ENCODE measurements at regions not wholly inside any gene's neighbourhood (a gene's known extent, or its start where the extent isn't known, plus 50 kb on each side); places are given as distances from the start of the nearest gene placed in this dataset.

DNA sequence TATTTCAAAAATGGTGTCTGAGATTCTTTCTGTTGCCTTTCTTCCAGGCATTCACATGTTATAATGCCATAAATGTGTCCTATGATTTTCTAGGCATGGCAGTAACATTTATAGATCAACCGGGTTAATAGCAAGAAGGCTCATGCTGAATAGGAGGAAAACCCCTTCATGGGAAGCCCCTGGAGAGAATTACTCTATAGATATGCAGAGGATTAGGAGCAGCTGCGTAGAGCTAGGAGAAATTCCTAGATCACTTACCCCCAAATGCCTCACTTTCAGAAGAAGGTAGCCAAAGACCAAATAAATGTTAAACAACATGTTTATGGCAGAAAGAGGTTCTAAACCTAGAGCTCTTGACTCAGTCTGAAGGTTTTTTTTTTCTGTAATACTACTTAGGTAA, 153.4 kb upstream of the CTNNA2 start:
- no peak for DNase-seq (ENCODE audit: low read depth in 2 of 2)

DNA sequence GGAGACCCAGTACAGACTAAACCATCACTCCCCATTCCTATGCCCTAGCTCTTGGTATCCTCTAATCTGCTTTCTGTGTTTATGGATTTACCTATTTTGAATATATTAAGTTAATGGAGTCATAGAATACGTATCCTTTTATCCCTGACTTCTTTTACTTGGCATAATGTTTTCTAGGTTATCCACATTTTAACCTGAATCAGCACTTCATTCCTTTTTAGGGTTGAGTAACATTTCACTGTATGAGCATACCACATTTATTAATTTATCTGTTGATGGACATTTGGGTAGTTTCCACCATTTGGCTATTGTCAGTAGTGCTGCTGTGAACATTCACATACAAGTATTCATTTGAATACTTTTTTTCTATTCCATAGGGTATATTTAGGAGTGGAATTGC, 157.3 kb upstream of the CTNNA2 start:
- no peak for DNase-seq (ENCODE audit: low read depth in 2 of 2)

DNA sequence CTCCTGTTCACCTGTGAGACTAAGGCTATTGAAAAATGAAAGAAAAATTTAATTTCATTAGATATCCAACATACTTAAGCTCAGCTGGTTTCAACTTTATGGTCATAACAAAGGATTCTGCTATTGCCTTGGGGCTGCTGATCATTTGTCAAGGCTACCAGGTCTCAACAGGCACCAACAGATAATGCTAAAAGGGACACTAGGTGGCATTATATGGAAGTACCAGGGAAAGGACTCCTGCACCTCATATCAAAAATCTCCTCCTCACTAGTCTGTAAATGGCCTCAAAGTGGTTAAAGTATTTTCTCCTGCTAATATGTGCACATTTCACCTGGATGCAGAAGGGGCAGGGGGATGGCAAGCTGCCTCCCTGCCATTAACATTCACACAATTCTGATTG, 167.9 kb upstream of the REG3A start:
- no peak for DNase-seq (ENCODE audit: low read depth in 2 of 2)

DNA sequence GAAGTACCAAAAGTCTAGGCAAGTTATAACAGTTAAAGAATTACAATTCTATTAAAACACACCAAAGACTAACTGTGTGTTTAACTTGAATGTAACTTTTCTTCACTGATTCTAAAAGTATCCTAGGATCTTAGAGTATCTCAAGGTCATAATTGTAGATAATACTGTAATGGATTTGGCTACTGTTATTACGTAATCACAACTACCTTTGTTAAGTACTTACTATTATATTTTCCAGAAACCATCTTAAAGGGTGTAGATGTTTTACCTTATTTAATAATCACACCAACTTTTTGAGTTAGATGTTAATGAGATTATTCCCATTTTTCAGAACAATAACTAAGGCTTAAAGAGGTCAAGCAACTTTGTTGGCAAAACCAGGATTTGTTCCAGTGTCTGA, 161.3 kb upstream of the REG3A start:
- no peak for DNase-seq (ENCODE audit: low read depth in 2 of 2)

DNA sequence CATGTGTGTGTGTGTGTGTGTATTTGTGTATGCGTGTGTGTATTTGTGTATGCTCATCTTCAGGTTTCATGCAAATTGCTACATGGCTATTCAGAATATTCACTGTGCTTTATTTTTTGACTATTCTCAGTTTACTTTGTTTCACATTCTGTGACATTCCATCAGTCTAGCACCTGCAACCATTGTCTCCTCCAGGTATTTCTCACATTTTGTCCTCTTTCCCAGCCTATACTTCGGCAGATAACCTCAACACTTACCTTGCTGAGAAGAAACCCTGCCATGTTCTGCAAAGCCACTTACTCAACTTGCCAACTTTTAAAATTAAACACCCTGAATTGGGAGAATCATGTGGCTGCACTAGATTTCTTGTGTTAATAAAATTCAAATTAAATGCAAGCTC, 135.4 kb upstream of the REG3A start:
- no peak for DNase-seq (ENCODE audit: low read depth in 2 of 2)

DNA sequence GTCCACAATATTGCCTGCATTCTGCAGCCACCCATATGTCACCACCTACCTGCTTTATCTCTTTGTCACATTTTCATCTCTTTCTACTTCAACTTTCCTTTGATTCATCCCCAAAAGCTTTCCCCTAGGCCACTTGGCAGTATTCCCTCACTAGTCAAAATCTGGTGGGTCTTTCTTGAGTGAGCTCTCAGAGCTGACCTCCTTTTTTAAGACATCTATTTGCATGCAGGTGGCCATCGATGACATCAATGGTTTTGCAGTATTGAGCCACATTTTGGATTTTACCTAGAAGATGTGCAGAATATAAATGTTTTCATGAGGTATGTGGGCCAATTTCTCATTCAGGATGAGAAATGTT, 133.4 kb upstream of the REG3A start:
- no peak for DNase-seq (ENCODE audit: low read depth in 2 of 2)

DNA sequence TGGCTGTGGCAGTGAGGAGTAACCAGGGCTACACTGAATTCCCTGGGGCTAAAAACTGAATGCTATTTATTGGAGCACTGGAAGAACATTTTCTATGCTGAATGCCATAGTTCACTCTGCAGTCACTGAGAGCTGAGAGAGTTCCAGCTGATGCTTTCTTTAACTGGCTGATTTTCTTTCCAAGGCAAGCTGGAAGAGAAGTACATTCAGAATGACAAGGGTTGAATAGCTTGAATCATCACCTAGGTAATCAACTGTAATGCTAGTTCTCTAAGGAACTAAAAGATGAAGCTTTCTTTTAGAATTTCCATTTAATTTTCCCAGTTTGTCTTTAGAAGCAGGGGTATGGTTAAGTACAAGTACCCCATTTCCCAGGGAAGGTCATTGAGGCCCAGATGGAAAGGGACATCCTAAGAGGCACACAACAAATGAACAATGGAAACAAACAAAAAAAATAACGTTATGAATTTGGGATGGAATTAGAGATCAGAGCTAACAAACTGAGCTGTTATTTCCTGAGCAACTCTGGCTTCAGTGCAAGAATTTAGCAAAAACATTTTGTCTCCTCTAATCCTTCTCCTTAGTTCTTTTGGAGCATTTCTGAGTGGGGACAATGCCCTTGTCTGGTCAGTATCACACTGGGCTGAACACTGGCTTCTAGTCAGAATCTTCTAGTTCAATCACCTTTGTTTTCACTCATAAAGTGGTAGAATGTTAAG, 132.8 kb upstream of the REG3A start:
- DNase-seq (ENCODE audit: low read depth in 2 of 2), result no peak

DNA sequence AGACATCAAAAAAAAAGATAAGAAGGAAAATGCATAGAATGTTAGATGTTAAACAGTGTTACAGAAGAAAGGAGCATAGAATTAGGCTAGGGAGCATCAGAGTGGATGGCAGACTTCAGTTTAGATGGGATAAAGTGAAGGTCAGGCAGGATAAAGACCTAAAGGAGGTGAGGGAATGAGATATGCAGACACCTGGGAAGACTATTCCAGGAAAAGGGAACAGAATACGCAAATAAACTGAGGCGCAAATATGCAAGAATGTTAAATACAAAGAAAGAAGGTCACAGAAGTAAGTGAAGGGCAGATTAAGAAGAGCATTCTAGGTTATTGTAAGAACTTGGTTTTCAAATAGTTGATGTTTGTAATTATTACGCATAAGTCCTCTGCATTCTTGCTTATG, 116.3 kb upstream of the REG3A start:
- DNase-seq (ENCODE audit: low read depth in 2 of 2), result no peak

GRCh38 chr2:79275197-79275596, 115.6 kb upstream of the REG3A start:
- no peak for DNase-seq (ENCODE audit: low read depth in 2 of 2)

DNA sequence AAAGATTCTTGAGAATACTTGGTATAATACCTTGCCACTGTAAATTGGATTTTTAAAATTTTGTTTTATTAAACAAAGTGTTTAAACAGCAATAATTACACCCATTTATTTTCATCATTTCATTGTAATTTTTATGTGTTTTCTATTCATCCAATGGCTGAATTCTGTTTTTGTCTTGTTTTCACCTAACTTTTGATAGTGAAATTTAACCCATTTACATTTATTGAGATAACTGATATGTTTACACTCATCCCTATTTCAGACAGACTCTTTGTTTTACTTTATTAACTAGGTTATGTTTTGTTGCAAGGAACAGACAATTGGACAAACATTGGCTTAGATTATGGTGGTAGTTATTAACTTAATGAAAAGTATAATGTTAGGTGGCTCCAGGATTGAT, 113.1 kb upstream of the REG3A start:
- DNase-seq (ENCODE audit: low read depth in 2 of 2), result no peak

- DNase-seq (ENCODE audit: low read depth in 2 of 2), result no peak
Measured at GRCh38 chr2:79271456-79271855, 111.9 kb upstream of the REG3A start.

DNA sequence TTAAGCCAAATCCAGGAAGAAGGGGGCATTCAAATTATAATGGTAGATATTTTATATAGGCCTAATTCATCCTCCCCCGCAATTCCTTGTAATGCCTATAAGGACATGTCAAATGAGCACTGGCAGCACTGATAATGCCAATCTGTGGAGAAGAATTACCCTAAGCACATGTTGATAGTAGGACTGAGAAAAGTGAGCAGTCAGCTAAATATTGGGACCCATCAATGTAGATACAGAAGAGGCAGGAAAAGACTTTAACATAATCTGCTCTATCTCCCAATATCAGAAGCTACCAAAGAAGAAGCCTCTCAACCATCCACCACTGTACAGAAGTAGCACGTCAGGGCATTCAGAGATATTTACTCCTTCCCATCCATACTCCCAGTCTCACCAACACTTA, 101.3 kb upstream of the REG3A start:
- no peak for DNase-seq (ENCODE audit: low read depth in 2 of 2)

- DNase-seq (ENCODE audit: low read depth in 2 of 2), result no peak
Measured at GRCh38 chr2:79259959-79260358, 100.4 kb upstream of the REG3A start.

- no peak for DNase-seq (ENCODE audit: low read depth in 2 of 2)
Measured at GRCh38 chr2:79259296-79259695, 99.7 kb upstream of the REG3A start.

- no peak for DNase-seq (ENCODE audit: low read depth in 2 of 2)
Measured at GRCh38 chr2:79253243-79253774, 93.8 kb upstream of the REG3A start.

DNA sequence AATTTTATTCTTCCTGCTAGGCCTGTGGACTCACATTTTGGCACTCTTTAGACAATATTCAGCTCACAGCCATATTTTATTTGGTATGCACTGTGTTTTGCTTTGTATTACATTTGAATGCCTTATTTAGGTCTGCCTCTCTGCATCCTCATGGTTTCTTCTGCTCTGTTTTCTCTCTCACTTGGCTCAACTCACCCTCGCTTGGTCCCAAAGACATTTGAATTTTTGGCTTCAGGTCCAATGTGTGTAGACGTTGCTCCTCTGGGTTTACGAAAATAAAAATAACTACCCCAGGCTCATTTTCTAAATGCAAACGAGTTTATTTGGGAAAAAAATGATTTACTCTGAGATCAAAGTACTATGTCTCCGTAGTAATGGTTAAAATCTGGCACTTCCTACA, 91.1 kb upstream of the REG3A start:
- DNase-seq (ENCODE audit: low read depth in 2 of 2), result no peak

- no peak for DNase-seq (ENCODE audit: low read depth in 2 of 2)
Measured at GRCh38 chr2:79248776-79249175, 89.2 kb upstream of the REG3A start.

- no peak for DNase-seq (ENCODE audit: low read depth in 2 of 2)
Measured at GRCh38 chr2:79235135-79235534, 75.6 kb upstream of the REG3A start.

DNA sequence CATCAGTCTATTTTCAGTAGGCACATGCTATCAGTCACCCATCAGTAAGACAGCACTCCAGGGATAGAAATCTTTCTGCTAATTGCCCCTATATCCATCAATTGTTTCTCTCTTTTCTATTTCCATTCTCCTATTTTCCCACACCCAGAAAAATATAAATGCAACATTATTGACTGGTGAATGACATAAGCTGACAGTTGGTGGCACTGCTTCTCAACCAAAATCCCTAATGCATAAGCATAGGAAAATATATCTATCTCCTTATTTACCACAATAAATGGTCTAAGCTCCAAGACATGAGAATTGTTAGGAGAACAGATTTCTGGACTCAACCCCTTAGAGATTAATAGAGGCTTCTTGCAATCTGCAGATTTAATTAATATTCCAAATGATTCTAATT, 64.0 kb upstream of the REG3A start:
- DNase-seq (ENCODE audit: low read depth in 2 of 2), result no peak

DNA sequence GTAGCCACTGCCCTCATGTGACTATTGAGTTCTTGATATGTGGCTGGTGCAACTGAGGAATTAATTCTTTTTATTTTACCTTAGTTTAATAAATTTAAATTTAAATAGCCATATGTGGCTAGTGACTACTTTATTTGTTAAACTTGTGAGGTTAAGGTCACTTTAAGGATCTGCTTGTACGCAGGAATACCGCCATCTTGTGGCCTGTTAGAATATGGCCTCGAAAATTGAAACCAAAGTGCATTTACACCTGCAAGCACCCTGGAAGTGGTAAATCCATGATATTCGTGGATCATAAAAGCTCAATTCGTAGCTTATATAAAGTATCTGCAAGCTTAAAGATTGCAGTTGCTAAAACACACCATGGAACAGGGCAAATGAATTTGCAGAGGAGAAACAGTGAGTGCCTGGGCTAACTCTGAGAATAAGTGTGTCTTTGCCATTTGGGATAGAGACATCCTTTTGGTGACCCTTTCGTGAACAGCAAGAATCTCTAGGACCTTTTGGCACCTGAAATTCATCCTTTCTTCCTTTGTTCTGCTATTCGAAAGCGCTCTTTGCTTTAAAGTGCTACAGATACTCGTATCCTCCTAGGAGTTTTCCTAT, 59.9 kb upstream of the REG3A start:
- peak; percentile 7 to 33 for DNase-seq (ENCODE audit: low read depth in 2 of 2)

DNA sequence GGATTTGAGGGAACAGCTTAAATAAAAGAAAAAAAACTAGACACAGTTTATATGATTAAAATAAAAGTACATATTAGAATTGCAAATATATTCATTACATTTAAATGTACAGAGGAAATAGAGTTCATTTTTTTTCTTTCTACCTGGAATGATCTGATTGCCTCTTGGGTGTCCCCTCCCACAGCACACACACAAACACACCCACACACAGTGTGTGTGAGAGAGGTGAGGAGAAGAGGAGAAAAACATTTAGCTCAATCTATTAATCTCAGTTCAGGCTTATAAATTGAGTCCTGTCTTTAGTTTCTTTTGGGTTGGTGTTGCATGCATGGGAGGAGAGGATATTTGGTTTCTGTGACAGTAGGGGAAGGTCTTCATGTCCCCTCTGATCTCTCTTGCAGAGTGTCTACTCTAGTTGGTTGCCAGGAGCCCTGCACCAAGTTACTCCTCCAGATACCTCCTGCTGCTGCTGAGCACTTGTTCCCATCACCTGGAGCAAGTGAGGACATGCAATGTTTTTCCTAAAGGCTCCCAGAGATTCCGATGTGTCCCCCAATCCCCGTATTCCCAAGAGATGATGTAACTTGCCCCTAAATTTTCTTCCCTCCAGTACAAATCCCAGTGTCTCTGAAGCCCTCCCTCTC, 50.8 kb upstream of the REG3A start:
- no peak for DNase-seq (ENCODE audit: low read depth in 2 of 2)
